ENCODE measurements at regions not wholly inside any gene's neighbourhood (a gene's known extent, or its start where the extent isn't known, plus 50 kb on each side); places are given as distances from the start of the nearest gene placed in this dataset.

DNA sequence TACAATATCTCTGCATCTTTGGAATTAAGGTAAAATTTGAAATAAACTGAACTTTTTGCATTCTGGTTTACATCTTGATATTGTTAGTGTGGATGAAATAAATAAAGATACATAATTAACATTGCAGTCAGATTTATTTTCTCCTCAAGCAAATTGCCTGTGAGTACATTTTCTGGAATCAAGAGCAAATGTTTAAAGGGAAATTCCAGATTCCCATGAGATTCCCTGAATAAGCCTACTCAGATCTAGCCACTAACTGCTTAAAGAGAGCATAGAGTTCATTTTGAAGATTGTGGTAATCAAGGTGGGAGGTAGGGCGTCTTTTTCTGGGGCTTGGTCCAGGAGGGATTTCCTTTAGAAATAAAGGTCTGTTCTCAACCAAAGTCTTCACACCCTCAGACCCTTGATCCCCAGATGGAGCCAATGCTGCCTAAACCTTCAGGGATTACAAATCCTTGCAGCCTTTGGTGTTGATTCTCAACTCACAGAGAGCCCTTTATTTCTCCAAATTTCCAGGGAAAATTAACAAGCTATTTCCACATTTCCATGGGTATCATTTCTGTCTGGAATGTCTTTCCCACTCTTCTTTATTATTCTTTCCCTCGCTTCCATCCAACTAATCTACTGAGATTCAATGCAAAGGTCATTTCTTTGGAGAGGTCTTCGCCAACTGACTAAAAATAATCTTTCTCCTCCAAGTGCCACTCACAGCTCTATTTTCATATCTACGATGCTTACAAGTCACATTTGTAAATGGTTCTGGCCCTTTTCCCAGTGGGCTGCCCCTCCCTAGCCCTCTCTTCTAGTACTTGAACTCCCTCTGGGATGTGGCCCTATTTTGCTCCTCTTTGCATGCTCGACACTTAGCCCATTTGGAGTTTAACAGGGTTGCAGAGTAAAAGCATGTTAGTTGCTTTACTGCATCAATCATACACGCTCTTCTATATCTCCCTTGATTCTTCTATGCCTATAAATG lies 79.8 kb upstream of the SPATS2L start:
- no peaks in the 10 kb centered on the region for H3K4me1 Mint-ChIP-seq (ENCODE audit: low read depth)
- no peak for DNase-seq
- ATAC-seq (replicated peaks in 1 of 2) = no peak

DNA sequence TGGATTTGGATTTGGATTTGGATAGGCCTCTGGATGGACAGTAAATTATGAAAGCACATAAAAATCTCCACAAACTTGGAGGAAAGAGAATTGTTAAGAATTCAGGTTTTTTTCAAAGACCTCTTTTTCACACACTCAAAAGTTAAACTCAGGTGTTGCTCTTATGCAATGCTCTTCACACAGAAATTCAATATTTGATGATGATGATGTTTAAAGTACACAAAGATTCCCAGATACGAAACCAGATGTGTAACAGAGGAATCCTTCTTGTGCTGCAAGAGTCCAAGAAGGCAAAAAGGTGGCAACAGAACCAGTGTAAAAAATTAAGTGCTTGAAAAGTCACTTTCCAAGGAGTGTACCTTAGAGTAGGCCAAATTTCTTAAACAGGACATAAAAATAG lies 75.8 kb upstream of the SPATS2L start:
- Mint-ChIP-seq H3K36me3 (ENCODE audit: insufficient read depth in 2 of 2) (no peaks in the 10 kb centered on the region), H3K4me3 (no peak overlapping the region), H3K27ac (no peak overlapping the region), H3K9me3 (no peaks in the 10 kb centered on the region), H3K4me1 (ENCODE audit: low read depth) (no peaks in the 10 kb centered on the region), H3K27me3 (ENCODE audit: low read depth) (peaks cover 27% of the 10 kb centered on the region)
- ATAC-seq (replicated peaks in 1 of 2) (no peak), DNase-seq (no peak)

More for the DNA sequence above, 79.8 kb upstream of the SPATS2L start:
- Mint-ChIP-seq H3K36me3 (ENCODE audit: insufficient read depth in 2 of 2) (no peaks in the 10 kb centered on the region), H3K4me3 (no peak overlapping the region), H3K27me3 (ENCODE audit: low read depth) (peaks cover 29% of the 10 kb centered on the region), H3K9me3 (peaks cover 0 to 3% of the 10 kb centered on the region in 2 donors), H3K27ac (no peak overlapping the region)

DNA sequence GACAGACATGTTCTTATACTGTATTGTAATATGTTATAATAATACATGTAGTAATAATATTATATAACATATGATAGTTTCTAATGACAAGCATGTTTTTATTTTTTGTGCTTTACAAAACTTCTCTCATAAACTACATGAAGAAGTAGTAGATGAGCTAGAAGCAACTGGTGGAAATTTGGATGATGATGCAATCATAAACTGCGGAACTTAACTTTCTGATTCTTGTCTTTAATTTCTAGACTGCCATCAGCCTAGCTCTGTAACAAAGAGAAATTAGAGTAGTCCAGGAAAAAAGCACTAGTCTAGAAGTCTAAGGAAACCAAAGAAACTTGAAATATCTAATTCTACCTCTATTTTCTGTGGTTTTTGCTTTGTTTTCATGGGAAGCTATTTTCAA lies 71.0 kb upstream of the SPATS2L start:
- H3K9me3 Mint-ChIP-seq = no peaks in the 10 kb centered on the region
- H3K27ac Mint-ChIP-seq = no peak overlapping the region
- ATAC-seq (replicated peaks in 1 of 2) (no peak), DNase-seq (no peak)
- H3K36me3 Mint-ChIP-seq (ENCODE audit: insufficient read depth in 2 of 2) = no peaks in the 10 kb centered on the region
- H3K4me3 Mint-ChIP-seq = no peak overlapping the region
- peaks cover 4% of the 10 kb centered on the region for H3K4me1 Mint-ChIP-seq (ENCODE audit: low read depth)
- peaks cover 13% of the 10 kb centered on the region for H3K27me3 Mint-ChIP-seq (ENCODE audit: low read depth)

- H3K9me3 Mint-ChIP-seq = no peaks in the 10 kb centered on the region
- peak; percentile 76 to 82 for ATAC-seq (replicated peaks in 1 of 2)
- H3K4me1 Mint-ChIP-seq (ENCODE audit: low read depth) = peaks cover 4% of the 10 kb centered on the region
- no peaks in the 10 kb centered on the region for H3K36me3 Mint-ChIP-seq (ENCODE audit: insufficient read depth in 2 of 2)
- DNase-seq = peak in 1 of 2 donors; percentile 2
- peaks cover 8% of the 10 kb centered on the region for H3K27me3 Mint-ChIP-seq (ENCODE audit: low read depth)
- H3K4me3 Mint-ChIP-seq = no peak overlapping the region
- H3K27ac Mint-ChIP-seq = no peak overlapping the region
Measured at GRCh38 chr2:200239216-200239615, 67.3 kb upstream of the SPATS2L start.

- ATAC-seq (replicated peaks in 1 of 2) (no peak), DNase-seq (no peak)
- Mint-ChIP-seq H3K36me3 (ENCODE audit: insufficient read depth in 2 of 2) (no peaks in the 10 kb centered on the region), H3K27me3 (ENCODE audit: low read depth) (peaks cover 8% of the 10 kb centered on the region), H3K27ac (no peak overlapping the region), H3K9me3 (no peaks in the 10 kb centered on the region), H3K4me1 (ENCODE audit: low read depth) (peaks cover 4% of the 10 kb centered on the region), H3K4me3 (no peak overlapping the region)
Measured at GRCh38 chr2:200242570-200242969, 63.9 kb upstream of the SPATS2L start.

DNA sequence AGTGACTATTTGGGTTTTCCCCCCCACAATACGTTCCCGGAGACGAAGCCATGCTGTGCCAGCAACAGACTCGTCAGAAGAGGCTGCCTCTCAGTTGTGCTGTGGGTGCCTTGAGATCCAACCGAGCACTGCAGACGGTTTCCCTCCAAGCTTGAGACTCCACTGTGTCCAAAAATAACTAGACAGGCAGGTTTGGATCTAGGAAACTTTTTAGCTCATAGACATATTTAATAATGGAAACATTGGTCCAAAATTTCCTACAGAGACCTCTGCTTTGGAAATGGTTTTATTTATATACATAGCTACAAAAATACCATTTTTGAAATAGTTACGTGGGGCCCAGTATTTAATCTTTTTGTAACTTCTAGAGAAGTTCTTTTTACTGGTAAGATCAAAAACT lies 63.1 kb upstream of the SPATS2L start:
- H3K4me1 Mint-ChIP-seq (ENCODE audit: low read depth) = peaks cover 4% of the 10 kb centered on the region
- ATAC-seq (replicated peaks in 1 of 2) = no peak
- no peak for DNase-seq
- no peaks in the 10 kb centered on the region for H3K9me3 Mint-ChIP-seq
- no peak overlapping the region for H3K27ac Mint-ChIP-seq
- H3K4me3 Mint-ChIP-seq = no peak overlapping the region
- H3K27me3 Mint-ChIP-seq (ENCODE audit: low read depth) = peaks cover 8% of the 10 kb centered on the region
- no peaks in the 10 kb centered on the region for H3K36me3 Mint-ChIP-seq (ENCODE audit: insufficient read depth in 2 of 2)

- Mint-ChIP-seq H3K27me3 (ENCODE audit: low read depth) (peaks cover 8% of the 10 kb centered on the region), H3K4me3 (no peak overlapping the region), H3K36me3 (ENCODE audit: insufficient read depth in 2 of 2) (no peaks in the 10 kb centered on the region), H3K4me1 (ENCODE audit: low read depth) (peaks cover 3% of the 10 kb centered on the region), H3K27ac (no peak overlapping the region), H3K9me3 (no peaks in the 10 kb centered on the region)
- no peak for DNase-seq
- ATAC-seq (replicated peaks in 1 of 2) = no peak
Measured at GRCh38 chr2:200244111-200244510, 62.4 kb upstream of the SPATS2L start.

DNA sequence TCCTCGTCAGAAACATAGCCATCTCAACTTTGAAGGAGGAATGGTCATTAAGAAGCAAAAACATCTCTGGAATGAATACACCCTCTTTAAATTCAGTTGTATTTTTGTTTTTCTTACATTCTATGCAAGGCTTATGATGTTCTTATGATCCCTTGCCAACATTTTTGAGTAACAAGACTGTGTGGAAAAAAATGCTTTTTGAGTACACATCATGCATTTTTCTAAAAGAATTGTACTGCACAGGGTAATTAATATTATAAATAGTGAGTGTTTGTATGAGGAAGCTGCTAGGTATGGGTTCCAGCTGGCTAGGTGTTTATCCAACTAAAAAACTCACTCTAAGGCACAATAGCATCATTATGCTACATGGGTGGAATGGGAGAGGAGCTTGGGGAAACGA lies 59.0 kb upstream of the SPATS2L start:
- H3K4me1 Mint-ChIP-seq (ENCODE audit: low read depth) = peaks cover 2% of the 10 kb centered on the region
- no peak for DNase-seq
- ATAC-seq (replicated peaks in 1 of 2) = no peak
- H3K9me3 Mint-ChIP-seq = no peaks in the 10 kb centered on the region
- peaks cover 4% of the 10 kb centered on the region for H3K27me3 Mint-ChIP-seq (ENCODE audit: low read depth)
- H3K27ac Mint-ChIP-seq = no peak overlapping the region
- H3K36me3 Mint-ChIP-seq (ENCODE audit: insufficient read depth in 2 of 2) = no peaks in the 10 kb centered on the region
- H3K4me3 Mint-ChIP-seq = no peak overlapping the region

DNA sequence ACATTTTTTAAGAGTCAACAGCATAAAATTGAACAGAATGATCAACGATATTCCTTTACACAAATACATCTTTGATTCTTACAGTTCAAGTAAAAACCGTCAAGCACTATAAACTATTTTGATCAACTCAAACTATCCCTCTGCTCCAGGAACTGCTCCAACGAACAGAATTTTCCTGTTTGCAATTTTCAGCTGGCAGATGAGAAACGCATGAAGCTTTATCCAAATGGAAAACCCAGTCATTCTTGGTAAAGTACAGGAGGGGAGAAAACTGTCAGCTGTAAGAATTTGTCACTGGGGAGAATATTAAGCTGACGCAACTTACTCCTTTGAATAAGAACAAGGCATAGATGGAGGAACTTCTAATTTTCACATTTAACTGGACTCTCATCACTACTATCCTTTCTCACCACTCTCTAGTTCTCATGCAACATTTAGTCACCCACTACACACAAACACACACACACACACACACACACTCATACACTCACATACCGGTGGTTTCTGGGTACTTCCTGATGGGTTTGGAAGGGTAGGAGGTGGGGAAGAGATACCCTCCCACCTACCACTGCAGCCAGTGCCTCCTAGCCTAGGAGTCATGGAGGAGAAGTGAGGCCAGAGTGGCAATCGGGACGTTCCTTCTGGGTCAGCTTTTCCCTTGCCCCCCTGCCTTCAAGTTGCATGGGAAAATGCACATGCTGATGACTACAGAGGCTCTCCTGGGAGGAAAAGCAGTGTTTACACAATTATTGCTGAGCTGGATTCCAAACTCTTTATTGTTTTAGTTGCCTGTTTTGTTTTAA lies 54.0 kb upstream of the SPATS2L start:
- H3K27me3 Mint-ChIP-seq (ENCODE audit: low read depth) = peaks cover 8% of the 10 kb centered on the region
- no peak overlapping the region for H3K27ac Mint-ChIP-seq
- H3K4me1 Mint-ChIP-seq (ENCODE audit: low read depth) = peaks cover 5% of the 10 kb centered on the region
- no peak overlapping the region for H3K4me3 Mint-ChIP-seq
- no peaks in the 10 kb centered on the region for H3K36me3 Mint-ChIP-seq (ENCODE audit: insufficient read depth in 2 of 2)
- H3K9me3 Mint-ChIP-seq = no peaks in the 10 kb centered on the region
- DNase-seq (no peak), ATAC-seq (replicated peaks in 1 of 2) (no peak)

DNA sequence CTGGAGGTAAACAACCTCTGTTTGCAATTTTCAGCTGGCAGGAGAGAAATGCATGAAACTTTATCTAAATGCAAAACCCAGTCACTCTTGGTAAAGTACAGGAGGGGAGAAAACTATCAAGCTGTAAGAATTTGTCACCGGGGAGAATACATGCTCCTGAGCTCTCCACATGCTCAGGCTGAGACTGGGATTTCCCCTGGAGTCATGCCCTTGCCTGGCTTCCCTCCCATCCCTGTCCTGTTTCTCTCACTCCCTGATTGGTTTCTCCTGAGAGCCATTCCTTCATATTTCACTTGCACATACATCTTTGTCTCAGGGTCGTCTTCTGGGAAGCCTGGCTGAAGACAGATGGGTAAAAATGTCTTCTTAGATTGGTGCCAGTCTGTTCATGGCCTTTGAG lies 52.9 kb upstream of the SPATS2L start:
- H3K27me3 Mint-ChIP-seq (ENCODE audit: low read depth) = peaks cover 8% of the 10 kb centered on the region
- H3K4me3 Mint-ChIP-seq = no peak overlapping the region
- no peak overlapping the region for H3K27ac Mint-ChIP-seq
- no peaks in the 10 kb centered on the region for H3K9me3 Mint-ChIP-seq
- peaks cover 5% of the 10 kb centered on the region for H3K4me1 Mint-ChIP-seq (ENCODE audit: low read depth)
- no peak for DNase-seq
- ATAC-seq (replicated peaks in 1 of 2) = no peak
- H3K36me3 Mint-ChIP-seq (ENCODE audit: insufficient read depth in 2 of 2) = no peaks in the 10 kb centered on the region

- Mint-ChIP-seq H3K27ac (no peak overlapping the region), H3K27me3 (ENCODE audit: low read depth) (peaks cover 8% of the 10 kb centered on the region), H3K4me1 (ENCODE audit: low read depth) (peaks cover 5% of the 10 kb centered on the region), H3K9me3 (no peaks in the 10 kb centered on the region), H3K4me3 (no peak overlapping the region), H3K36me3 (ENCODE audit: insufficient read depth in 2 of 2) (no peaks in the 10 kb centered on the region)
- ATAC-seq (replicated peaks in 1 of 2) = no peak
- DNase-seq = no peak
Measured at GRCh38 chr2:200254773-200255172, 51.7 kb upstream of the SPATS2L start.

GRCh38 chr2:200255549-200255948 lies 50.9 kb upstream of the SPATS2L start:
- DNase-seq (no peak), ATAC-seq (replicated peaks in 1 of 2) (no peak)
- Mint-ChIP-seq H3K27me3 (ENCODE audit: low read depth) (peaks cover 8% of the 10 kb centered on the region), H3K9me3 (no peaks in the 10 kb centered on the region), H3K4me3 (no peak overlapping the region), H3K4me1 (ENCODE audit: low read depth) (peaks cover 5% of the 10 kb centered on the region), H3K36me3 (ENCODE audit: insufficient read depth in 2 of 2) (no peaks in the 10 kb centered on the region), H3K27ac (no peak overlapping the region)

All from activated T-cell treated with anti-CD3 and anti-CD28 coated beads, Interleukin-2, amount 50 U/mL, for 72 hours (primary cell).